ENCODE measurements at regions not wholly inside any gene's neighbourhood (a gene's known extent, or its start where the extent isn't known, plus 50 kb on each side); places are given as distances from the start of the nearest gene placed in this dataset.

DNA sequence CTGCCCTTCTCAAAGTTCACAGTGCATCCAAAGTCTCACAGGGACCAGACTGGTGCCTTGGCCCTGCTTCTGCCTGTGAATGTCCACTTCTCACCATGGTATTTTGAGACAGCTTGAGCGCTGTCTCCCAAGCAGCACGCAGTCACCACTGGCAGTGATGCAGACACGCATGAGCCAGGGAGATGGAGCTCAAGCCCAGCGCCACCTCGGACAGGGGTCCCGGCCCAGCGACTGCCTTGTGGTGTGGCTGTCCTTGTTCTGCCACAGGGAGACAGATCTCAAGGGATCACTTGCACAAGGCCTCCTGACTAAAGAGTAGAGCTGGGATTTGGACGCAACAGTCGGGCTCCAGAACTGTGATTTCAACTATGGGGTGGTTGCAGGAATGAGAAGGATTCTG, 92.6 kb upstream of the MBL2 start:
- DNase-seq, result no peak

DNA sequence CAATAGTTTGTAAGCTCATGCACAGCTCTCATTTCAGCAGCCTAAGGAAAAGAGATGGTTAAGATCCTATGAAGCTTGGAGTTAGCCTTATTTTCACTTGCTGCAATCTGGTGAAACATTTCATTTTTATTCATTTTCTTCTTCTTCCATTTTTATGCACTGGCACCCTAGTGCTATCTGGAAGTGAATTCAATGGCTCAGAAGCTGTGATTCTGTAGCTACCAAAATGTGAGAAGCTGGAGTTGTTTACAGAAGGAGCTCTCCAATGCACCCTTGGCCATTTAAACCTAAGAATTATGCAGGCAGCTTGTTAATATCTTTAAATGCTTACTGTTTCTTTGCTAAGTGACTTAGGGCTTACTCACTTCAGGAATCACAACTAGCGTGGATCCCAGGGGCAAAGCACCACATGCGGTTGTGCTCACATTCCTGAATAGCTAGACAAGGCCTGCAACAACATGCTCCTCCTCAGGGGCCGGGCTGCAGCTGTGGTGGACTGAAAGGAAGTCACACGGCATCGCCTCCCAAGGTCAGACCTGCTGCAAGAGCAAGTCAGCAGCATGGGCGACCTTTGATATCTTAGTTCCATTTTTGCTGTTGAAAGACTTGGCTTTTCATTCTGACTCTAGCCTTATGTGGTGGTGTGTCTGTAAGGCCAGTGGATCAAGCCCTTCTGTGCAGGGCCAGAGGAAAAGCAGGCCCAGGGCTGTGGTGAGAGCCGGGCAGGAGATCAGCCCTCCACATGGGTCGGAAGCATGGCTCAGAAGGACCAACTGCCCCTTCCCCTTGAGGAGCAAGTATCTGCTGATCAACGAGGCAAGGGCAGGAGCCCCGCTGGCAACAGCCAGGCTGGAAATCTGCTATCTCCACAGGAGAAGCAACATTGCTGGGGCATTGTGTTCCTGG, 91.9 kb upstream of the MBL2 start:
- DNase-seq, result no peak

DNA sequence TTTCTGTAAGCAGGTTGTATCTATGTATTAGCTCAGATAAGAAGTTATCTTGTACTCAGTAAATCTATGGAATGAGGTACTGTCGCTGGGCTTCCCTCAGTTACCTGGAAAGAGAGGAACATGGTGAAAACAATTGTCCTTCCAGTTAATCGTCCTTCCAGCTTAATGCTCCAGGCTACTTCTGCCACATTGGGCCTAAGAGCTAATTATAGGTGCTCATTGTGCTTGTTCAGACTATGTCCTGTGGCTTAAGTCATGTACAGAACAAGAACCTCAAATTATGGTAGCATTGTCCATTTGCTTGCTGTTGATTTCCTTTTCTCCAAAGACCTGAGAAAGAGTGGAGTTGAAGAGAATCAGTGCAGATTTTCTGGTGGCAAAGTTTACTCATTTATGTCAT, 86.1 kb upstream of the MBL2 start:
- DNase-seq, result no peak

DNA sequence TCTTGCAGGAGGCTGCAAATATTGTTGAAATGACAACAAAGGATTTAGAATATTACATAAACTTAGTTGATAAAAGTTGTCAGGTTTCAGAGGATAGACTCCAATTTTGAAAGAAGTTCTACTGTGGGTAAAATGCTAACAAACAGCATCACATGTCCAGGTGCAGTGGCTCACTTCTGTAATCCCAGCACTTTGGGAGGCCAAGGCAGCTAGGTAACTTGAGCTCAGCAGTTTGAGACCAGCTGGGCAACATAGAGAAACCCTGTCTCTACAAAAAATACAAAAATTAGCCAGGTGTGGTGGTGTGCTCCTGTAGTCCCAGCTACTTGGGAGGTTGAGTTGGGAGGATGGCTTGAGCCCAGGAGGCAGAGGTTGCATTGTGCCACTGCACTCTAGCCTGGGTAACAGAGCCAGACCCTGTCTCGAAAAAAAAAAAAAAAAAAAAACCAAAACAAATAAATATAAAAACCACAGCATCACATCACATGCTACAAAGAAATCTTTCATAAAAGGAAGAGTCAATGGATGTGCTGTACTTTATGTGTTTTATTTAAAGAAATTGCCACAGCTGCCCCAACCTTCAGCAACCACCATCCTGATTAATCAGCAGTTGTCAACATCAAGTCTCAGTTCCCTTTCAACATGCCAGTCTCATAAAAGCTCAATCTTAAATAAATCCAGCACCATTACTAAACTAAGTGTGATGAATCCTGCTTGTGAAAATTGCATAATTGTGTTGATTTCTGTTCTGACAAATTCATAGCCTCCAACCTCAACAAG, 83.2 kb upstream of the MBL2 start:
- no peak for DNase-seq

DNA sequence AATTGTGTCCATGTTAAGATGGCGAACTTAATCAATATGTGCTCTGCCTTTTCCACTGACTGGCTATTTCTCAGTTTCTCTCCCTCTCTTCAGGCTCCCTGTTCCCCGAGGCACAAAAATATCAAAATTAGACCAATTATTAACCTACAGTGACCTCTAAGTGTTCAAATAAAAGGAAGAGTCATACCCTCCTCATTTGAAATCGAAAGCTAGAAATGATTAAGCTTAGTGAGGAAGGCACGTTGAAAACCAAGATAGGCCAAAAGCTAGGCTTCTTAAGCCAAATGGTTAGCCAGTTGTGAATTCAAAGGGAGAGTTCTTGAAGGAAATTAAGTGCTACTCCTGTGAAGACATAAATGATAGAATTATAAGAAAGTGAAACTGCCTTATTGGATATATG, 81.1 kb upstream of the MBL2 start:
- DNase-seq, result no peak

DNA sequence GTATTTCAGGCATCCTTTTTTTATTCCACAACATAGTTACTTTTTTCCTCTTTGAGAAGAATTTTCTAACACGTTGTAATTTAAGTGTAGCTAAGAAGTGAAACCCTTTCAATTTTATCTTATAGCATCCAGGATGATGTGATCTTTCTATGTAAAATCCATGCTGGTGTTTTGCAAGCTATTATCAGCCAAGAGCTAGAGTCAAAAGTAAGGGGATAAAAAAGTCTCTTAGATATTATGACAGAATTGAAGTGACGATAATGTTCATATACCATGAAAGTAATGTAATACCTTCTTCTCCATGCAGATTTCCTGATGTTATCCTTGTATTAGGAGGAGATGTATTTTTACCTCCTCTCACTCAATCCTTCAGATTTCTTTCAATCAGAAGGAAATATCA, 64.2 kb upstream of the MBL2 start:
- DNase-seq, result no peak

All from NCI-H2029 treated with DMSO at 0.1 percent for 48 hours (cell line).